GM12874 (cell line): ENCODE measurements at regions not wholly inside any gene's neighbourhood (a gene's known extent, or its start where the extent isn't known, plus 50 kb on each side); places are given as distances from the start of the nearest gene placed in this dataset.

Source experiments
- CTCF ChIP-seq: IDR thresholded peaks from 2 replicates; pipeline ENCODE4 v1.5.1; 2011; ENCODE audit warnings: low read depth, mild to moderate bottlenecking, control low read depth, low read length, moderate library complexity; ENCODE audit not compliant: insufficient read depth

GRCh38 chr2:225794652-225795400 lies 395.3 kb downstream of the NYAP2 start:
- TF ChIP-seq CTCF = no peak

GRCh38 chr2:225793736-225794550 lies 394.4 kb downstream of the NYAP2 start:
- TF ChIP-seq CTCF = no peak

GRCh38 chr2:225788571-225789094 lies 389.1 kb downstream of the NYAP2 start:
- TF ChIP-seq CTCF = no peak

GRCh38 chr2:225787497-225787896 lies 388.0 kb downstream of the NYAP2 start:
- no peak for TF ChIP-seq CTCF

- TF ChIP-seq CTCF = no peak
Observed at GRCh38 chr2:225781991-225782390, 382.5 kb downstream of the NYAP2 start.

GRCh38 chr2:225781145-225781544 lies 381.6 kb downstream of the NYAP2 start:
- TF ChIP-seq CTCF = no peak

GRCh38 chr2:225779829-225780228 lies 380.3 kb downstream of the NYAP2 start:
- TF ChIP-seq CTCF = no peak
